Keratinocyte (primary cell): ENCODE measurements at regions not wholly inside any gene's neighbourhood (a gene's known extent, or its start where the extent isn't known, plus 50 kb on each side); places are given as distances from the start of the nearest gene placed in this dataset.
A peak's percentile ranks its signal among the peaks of the same experiment; 100 is the strongest.

Source experiments
- DNase-seq: peaks from one replicate; pipeline ENCODE4 v3.0.0-alpha.2; 2011; ENCODE audit warnings: low read depth, missing footprints, low spot score
- FAIRE-seq: peaks from 2 replicates; lab custom pipeline; 2011; peaks lifted over from hg19 to GRCh38; lab: Jason Lieb, UNC
- H2AFZ ChIP-seq: 2 replicates; pipeline ENCODE4 v1.6.0; 2012; ENCODE audit warnings: low read length, control low read depth, inconsistent platforms; ENCODE audit not compliant: control insufficient read depth
- H3K27ac ChIP-seq: 2 replicates; pipeline ENCODE4 v1.5.1; 2011; ENCODE audit warnings: low read length; ENCODE audit not compliant: control insufficient read depth, insufficient read depth
- H3K27me3 ChIP-seq: 3 replicates; pipeline ENCODE4 v1.6.0; 2011; ENCODE audit warnings: low read length; ENCODE audit not compliant: control insufficient read depth, insufficient read depth; ENCODE audit errors: extremely low read depth
- H3K36me3 ChIP-seq, 2 experiments: 2 replicates in 1 of 2; 3 replicates in 1 of 2; pipeline ENCODE4 v1.5.1; 2011; ENCODE audit warnings: low read length in 2 of 2, mild to moderate bottlenecking in 1 of 2; ENCODE audit not compliant: control insufficient read depth in 2 of 2, insufficient read depth in 2 of 2; ENCODE audit errors: extremely low read depth in 1 of 2
- H3K4me1 ChIP-seq: 3 replicates; pipeline ENCODE4 v1.5.1; 2011; ENCODE audit warnings: low read length; ENCODE audit not compliant: control insufficient read depth, insufficient read depth; ENCODE audit errors: extremely low read depth
- H3K4me2 ChIP-seq: 3 replicates; pipeline ENCODE4 v1.6.0; 2011; ENCODE audit warnings: low read depth, low read length; ENCODE audit not compliant: control insufficient read depth, insufficient read depth; ENCODE audit errors: extremely low read depth
- H3K4me3 ChIP-seq, 3 experiments: fragments of 200-600 bp in 1 of 3; sonication (generic) in 1 of 3; 2 replicates in 2 of 3; 3 replicates in 1 of 3; pipeline ENCODE4 v1.5.1; 2011 to 2016; ENCODE audit warnings: low read length in 3 of 3, mild to moderate bottlenecking in 3 of 3, control low read depth in 2 of 3, inconsistent platforms in 1 of 3, low read depth in 1 of 3, mixed read lengths in 1 of 3, mixed run types in 1 of 3, moderate library complexity in 1 of 3; ENCODE audit not compliant: control insufficient read depth in 2 of 3, insufficient read depth in 2 of 3; ENCODE audit errors: extremely low read depth in 1 of 3
- H3K79me2 ChIP-seq: 2 replicates; pipeline ENCODE4 v1.6.0; 2012; ENCODE audit warnings: low read length; ENCODE audit not compliant: control insufficient read depth, insufficient read depth
- H3K9ac ChIP-seq: 3 replicates; pipeline ENCODE4 v1.6.0; 2011; ENCODE audit warnings: low read length; ENCODE audit not compliant: control insufficient read depth, insufficient read depth; ENCODE audit errors: extremely low read depth
- H3K9me1 ChIP-seq: 3 replicates; pipeline ENCODE4 v1.6.0; 2011; ENCODE audit warnings: low read length; ENCODE audit not compliant: control insufficient read depth, insufficient read depth; ENCODE audit errors: extremely low read depth
- H3K9me3 ChIP-seq: 2 replicates; pipeline ENCODE4 v1.5.1; 2012; ENCODE audit warnings: low read depth, low read length; ENCODE audit not compliant: control insufficient read depth
- H4K20me1 ChIP-seq: 3 replicates; pipeline ENCODE4 v1.6.0; 2011; ENCODE audit warnings: low read length; ENCODE audit not compliant: control insufficient read depth, insufficient read depth; ENCODE audit errors: extremely low read depth
- CTCF ChIP-seq, 3 experiments: IDR thresholded peaks in 1 of 3; conservative IDR thresholded peaks in 1 of 3; optimal IDR thresholded peaks in 1 of 3; 2 replicates in 2 of 3; 3 replicates in 1 of 3; pipeline versions ENCODE3 to v1.5.1; 2011; ENCODE audit warnings: low read length in 3 of 3, mild to moderate bottlenecking in 3 of 3, moderate library complexity in 2 of 3, control low read depth in 1 of 3, inconsistent platforms in 1 of 3; ENCODE audit not compliant: insufficient read depth in 2 of 3; ENCODE audit errors: extremely low read depth in 1 of 3
- EZH2 ChIP-seq: IDR thresholded peaks from one replicate; pipeline ENCODE4 v1.6.1; 2012; ENCODE audit warnings: inconsistent platforms, mild to moderate bottlenecking, low read length, moderate library complexity
- dilution Hi-C: fragments of 300-500 bp; cut with MboI; formaldehyde crosslinking; loops from one replicate; pipeline ENCODE4 v1.7.0; 2020; ENCODE audit warnings: low sequenced_read_pairs; ENCODE audit not compliant: extremely low pct_ligation_motif_present

GRCh38 chr6:169890049-169890448 is 138.6 kb downstream of the ERMARD start:
- H3K9me3 ChIP-seq: peaks cover 5% of the 10 kb centered on the region
- no peak for TF ChIP-seq CTCF (optimal IDR thresholded peaks at IDR 0.05 in 1 of 3, IDR thresholded peaks at IDR 0.05 in 1 of 3, conservative IDR thresholded peaks at IDR 0.05 in 1 of 3; ENCODE audit: extremely low read depth in 1 of 3, insufficient read depth in 2 of 3, low read length in 3 of 3)
- TF ChIP-seq EZH2: no peak
- no peaks in the 10 kb centered on the region for H3K9me1 ChIP-seq
- H4K20me1 ChIP-seq: no peaks in the 10 kb centered on the region
- H3K4me2 ChIP-seq: no peak overlapping the region
- FAIRE-seq (no peak), DNase-seq (no peak)
- dilution Hi-C loops: no loop called here
- no peaks in the 10 kb centered on the region for H3K79me2 ChIP-seq
- no peaks in the 10 kb centered on the region for H3K36me3 ChIP-seq
- no peak overlapping the region for H3K27ac ChIP-seq
- H3K9ac ChIP-seq: no peak overlapping the region
- peaks cover 11% of the 10 kb centered on the region for H3K4me1 ChIP-seq
- H3K27me3 ChIP-seq: peaks cover 17% of the 10 kb centered on the region
- no peak overlapping the region for H2AFZ ChIP-seq
- no peak overlapping the region for H3K4me3 ChIP-seq

DNA sequence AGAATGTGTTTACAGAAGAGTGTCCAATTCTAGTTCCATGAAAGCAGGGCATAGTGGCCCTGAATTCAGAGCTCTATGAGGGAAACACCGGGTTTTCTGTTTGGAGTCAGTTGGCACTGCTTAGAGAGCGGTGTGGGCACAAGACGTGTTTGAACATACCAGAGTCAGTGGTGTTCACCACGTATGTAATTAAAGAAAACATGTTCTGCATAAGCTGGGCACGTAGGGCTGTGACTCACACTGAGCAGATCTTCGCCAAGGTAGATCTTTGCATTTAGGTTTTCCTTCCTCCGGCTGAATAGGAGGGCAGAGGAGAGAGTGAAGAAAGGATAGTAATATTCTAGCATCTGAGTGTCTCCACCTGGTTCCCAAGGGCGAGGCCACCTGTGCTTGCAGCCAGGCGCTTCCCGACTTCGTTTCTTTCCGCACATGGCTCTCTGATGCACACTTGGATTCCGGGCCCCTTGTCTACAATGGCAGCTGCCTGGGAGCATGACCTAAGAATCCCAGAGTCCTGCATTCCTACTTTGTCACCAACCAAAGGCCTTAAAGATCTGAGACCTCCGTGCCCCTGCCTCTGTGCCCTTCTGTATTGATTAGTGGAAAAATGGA is 136.2 kb downstream of the ERMARD start:
- no peaks in the 10 kb centered on the region for H3K9me1 ChIP-seq
- no peaks in the 10 kb centered on the region for H3K36me3 ChIP-seq
- H3K4me2 ChIP-seq: peak overlapping the region; percentile 72
- peak overlapping the region in 1 of 3 experiments; percentile 30 for H3K4me3 ChIP-seq
- dilution Hi-C loops: no loop called here
- TF ChIP-seq CTCF (optimal IDR thresholded peaks at IDR 0.05 in 1 of 3, IDR thresholded peaks at IDR 0.05 in 1 of 3, conservative IDR thresholded peaks at IDR 0.05 in 1 of 3; ENCODE audit: extremely low read depth in 1 of 3, insufficient read depth in 2 of 3, low read length in 3 of 3): no peak
- no peak for TF ChIP-seq EZH2
- H3K27ac ChIP-seq: peak overlapping the region; percentile 10
- H4K20me1 ChIP-seq: no peaks in the 10 kb centered on the region
- no peaks in the 10 kb centered on the region for H3K79me2 ChIP-seq
- peaks cover 11% of the 10 kb centered on the region for H3K4me1 ChIP-seq
- peak overlapping the region; percentile 34 for H2AFZ ChIP-seq
- peak; percentile 36 for DNase-seq
- peaks cover 5% of the 10 kb centered on the region for H3K9me3 ChIP-seq
- no peak for FAIRE-seq
- no peak overlapping the region for H3K9ac ChIP-seq
- peaks cover 17% of the 10 kb centered on the region for H3K27me3 ChIP-seq
